ENCODE measurements at regions not wholly inside any gene's neighbourhood (a gene's known extent, or its start where the extent isn't known, plus 50 kb on each side); places are given as distances from the start of the nearest gene placed in this dataset.

DNA sequence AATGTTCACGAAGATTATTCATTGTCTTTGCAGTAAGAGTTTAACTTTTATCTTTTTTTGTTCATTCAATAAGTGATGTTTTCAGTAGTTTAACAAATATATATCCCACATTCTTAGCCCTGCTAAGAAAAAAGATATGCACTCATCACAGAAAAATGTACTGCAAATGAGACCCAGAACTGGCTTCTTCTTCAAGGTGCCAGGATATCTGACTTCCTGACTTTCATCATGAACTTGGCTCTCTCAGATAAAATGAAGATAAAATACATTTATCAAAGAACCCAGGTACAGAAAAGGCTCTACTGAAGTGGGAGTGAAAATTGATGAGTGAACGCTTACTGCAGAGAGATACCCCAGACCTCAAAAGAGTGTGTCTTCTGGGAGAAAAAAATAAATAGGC, 177.8 kb upstream of the DKK2 start:
- Histone ChIP-seq H3K9me3 (no peaks in the 10 kb centered on the region), H3K4me1 (no peaks in the 10 kb centered on the region), H3K27me3 (ENCODE audit: low read depth) (no peaks in the 10 kb centered on the region), H3K36me3 (replicated peaks) (no peaks in the 10 kb centered on the region), H3K4me3 (no peak overlapping the region)
- DNase-seq (ENCODE audit: low spot score in 2 of 2): no peak
- in situ Hi-C loops (cut with MboI; ENCODE audit: low sequenced_read_pairs): no loop called here

DNA sequence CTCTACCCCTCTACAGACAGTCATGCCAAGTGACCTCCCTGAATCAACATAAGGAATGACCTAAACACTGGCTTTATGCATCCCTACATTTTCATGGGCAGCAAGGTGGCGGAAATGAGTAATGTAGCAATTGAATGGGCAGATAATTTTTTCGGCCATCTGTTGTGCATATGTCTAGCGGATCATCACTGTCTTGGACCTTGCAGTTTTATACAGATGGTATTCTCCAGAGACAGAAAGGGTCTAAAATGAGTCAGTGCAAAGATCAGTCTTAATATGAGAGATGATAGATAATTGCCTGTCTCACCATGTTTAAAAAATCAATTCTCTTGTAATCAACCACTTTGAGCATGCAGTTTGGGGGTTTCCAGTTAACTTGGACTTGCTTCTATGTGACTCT, 177.3 kb upstream of the DKK2 start:
- H3K36me3 ChIP-seq (replicated peaks): no peaks in the 10 kb centered on the region
- no peak overlapping the region for H3K4me3 ChIP-seq
- no peaks in the 10 kb centered on the region for H3K4me1 ChIP-seq
- no peaks in the 10 kb centered on the region for H3K27me3 ChIP-seq (ENCODE audit: low read depth)
- in situ Hi-C loops (cut with MboI; ENCODE audit: low sequenced_read_pairs): no loop called here
- no peaks in the 10 kb centered on the region for H3K9me3 ChIP-seq
- DNase-seq (ENCODE audit: low spot score in 2 of 2): no peak

DNA sequence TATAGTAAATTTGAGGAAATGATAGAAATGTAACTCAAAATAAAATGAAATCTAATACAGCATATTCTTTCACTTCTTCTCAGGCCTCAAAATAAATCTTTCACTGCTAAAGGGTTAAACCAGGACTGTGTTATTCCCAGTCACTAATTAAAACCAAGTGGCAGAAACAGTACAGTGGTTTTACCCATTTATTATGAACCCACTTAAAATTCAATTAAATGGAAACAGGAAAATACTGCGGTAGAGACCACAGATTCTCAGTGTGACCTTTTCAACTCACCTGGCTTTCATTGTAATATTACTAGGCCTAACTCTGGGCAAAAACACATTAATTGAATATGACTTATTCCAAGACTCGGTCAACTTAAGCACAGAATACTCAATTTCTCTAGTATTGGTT, 176.5 kb upstream of the DKK2 start:
- DNase-seq (ENCODE audit: low spot score in 2 of 2): no peak
- H3K9me3 ChIP-seq: no peaks in the 10 kb centered on the region
- H3K27me3 ChIP-seq (ENCODE audit: low read depth): no peaks in the 10 kb centered on the region
- no peaks in the 10 kb centered on the region for H3K4me1 ChIP-seq
- no peaks in the 10 kb centered on the region for H3K36me3 ChIP-seq (replicated peaks)
- no peak overlapping the region for H3K4me3 ChIP-seq
- in situ Hi-C loops (cut with MboI; ENCODE audit: low sequenced_read_pairs): no loop called here

DNA sequence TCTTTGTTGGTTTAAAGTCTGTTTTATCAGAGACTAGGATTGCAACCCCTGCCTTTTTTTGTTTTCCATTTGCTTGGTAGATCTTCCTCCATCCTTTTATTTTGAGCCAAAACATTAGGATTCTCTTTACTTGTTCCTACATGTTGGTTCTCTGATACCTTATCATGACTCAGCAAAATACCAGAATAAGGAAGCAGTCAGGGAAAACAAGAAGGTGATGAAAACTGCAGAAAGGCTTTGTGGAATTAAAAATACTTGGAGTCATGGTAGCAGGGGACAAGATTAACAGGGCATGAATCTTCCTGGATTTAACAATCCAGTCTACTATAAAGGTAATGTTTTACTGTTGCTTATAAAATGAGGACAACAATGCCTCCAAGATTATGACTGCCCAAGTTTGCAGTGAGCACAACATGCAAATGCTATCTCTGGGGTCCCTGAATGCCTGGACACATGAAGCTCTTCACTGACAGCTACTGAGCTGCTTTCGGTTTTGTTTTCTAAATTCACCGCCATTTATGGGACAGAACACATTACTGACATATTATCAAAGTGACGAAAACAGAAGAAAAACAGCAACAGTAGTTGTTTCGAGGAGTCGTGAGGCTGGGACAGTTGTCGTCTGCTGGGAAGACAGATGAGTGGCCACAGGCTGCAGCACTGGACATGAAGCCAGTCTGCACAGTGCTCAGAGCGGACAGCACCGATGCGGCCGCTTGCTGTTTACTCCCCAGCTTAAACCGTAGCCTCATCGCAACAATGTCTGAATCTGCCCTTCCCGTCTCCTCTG, 174.5 kb upstream of the DKK2 start:
- H3K9me3 ChIP-seq: no peaks in the 10 kb centered on the region
- in situ Hi-C loops (cut with MboI; ENCODE audit: low sequenced_read_pairs): no loop called here
- no peak overlapping the region for H3K4me3 ChIP-seq
- H3K4me1 ChIP-seq: no peaks in the 10 kb centered on the region
- no peaks in the 10 kb centered on the region for H3K36me3 ChIP-seq (replicated peaks)
- no peak for DNase-seq (ENCODE audit: low spot score in 2 of 2)
- no peaks in the 10 kb centered on the region for H3K27me3 ChIP-seq (ENCODE audit: low read depth)

DNA sequence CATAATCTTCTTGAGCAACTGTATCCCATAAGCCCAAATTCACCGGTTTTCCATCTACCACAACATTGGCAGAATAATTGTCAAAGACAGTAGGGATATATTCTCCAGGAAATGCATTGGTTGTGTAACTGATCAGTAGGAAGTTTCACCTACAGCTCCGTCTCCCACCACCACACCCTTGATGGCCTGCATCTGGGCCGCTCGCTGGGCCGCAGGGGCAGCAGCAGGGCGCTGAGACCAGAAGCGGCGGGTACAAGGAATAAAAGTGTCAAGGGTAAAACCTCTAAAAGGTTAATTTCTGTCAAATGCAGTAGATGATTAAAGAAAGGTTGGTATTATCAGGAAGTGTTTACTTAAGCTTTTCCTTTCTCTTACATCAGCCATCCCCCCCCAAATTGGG, 167.6 kb upstream of the DKK2 start:
- in situ Hi-C loops (cut with MboI; ENCODE audit: low sequenced_read_pairs): no loop called here
- Histone ChIP-seq H3K4me3 (no peak overlapping the region), H3K4me1 (no peaks in the 10 kb centered on the region), H3K9me3 (no peaks in the 10 kb centered on the region), H3K36me3 (replicated peaks) (no peaks in the 10 kb centered on the region), H3K27me3 (ENCODE audit: low read depth) (no peaks in the 10 kb centered on the region)
- no peak for DNase-seq (ENCODE audit: low spot score in 2 of 2)

DNA sequence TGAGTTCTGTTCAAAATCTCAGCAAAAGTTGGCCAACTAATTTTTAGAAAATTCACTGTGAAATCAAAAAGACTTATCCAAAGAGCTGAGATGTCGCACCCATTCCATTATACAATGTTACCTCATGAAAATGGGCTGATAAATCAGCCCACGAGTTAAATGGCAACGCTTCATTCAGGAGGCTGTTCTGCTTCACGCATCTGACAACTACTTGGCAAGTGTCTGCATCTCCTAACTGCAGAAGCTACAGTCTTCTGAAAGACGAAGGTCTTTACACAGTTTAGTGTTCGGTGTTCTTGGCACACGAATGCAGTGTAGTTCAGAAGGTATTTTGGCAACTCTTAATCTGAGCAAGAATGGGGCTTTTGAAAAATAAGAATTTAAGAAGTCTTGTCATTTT, 166.6 kb upstream of the DKK2 start:
- Histone ChIP-seq H3K36me3 (replicated peaks) (no peaks in the 10 kb centered on the region), H3K9me3 (no peaks in the 10 kb centered on the region), H3K4me3 (no peak overlapping the region), H3K27me3 (ENCODE audit: low read depth) (no peaks in the 10 kb centered on the region), H3K4me1 (no peaks in the 10 kb centered on the region)
- in situ Hi-C loops (cut with MboI; ENCODE audit: low sequenced_read_pairs): no loop called here
- no peak for DNase-seq (ENCODE audit: low spot score in 2 of 2)

DNA sequence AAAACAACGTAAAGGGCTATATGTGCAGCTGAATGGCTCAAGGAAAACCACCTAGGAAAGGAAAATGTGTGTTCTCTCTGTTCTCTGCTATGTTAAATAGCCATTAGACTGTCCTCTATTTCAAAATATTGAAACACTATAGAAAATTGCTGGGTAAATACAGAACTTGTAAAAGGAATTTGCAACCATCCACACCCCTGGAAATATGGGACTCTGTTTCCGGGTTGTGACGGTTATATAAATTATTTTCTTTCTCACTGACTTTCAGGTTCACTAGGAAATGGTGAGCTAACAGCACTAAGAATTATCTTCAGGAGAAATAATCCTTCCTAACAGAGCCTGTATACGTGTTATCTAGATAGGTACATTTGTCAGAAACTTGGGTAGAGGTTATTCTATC, 161.0 kb upstream of the DKK2 start:
- no peak for DNase-seq (ENCODE audit: low spot score in 2 of 2)
- Histone ChIP-seq H3K4me3 (no peak overlapping the region), H3K27me3 (ENCODE audit: low read depth) (0 out of 2 replicates have a peak, but pooled peaks cover 2% of the 10 kb centered on the region), H3K9me3 (no peaks in the 10 kb centered on the region), H3K36me3 (replicated peaks) (no peaks in the 10 kb centered on the region), H3K4me1 (no peaks in the 10 kb centered on the region)
- in situ Hi-C loops (cut with MboI; ENCODE audit: low sequenced_read_pairs): no loop called here

DNA sequence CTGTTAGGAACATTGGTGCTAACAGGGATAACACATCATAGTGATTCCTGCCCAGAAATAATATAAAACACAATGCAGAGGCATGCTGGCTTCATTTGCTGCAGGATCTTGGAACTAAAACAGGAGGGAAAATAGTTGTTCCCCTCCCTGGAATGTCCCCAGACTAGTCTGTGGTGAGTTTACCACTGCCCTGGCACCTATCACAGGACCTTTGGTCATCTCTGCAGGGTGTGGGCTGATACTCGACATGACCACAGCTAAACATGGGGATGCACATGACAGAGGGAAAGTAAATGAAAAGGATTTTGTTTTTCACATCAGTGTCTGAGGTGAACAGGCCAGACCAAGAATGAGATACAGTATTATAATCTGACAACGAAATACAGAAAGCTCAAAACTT, 160.2 kb upstream of the DKK2 start:
- Histone ChIP-seq H3K36me3 (replicated peaks) (no peaks in the 10 kb centered on the region), H3K9me3 (no peaks in the 10 kb centered on the region), H3K4me3 (no peak overlapping the region), H3K27me3 (ENCODE audit: low read depth) (0 out of 2 replicates have a peak, but pooled peaks cover 2% of the 10 kb centered on the region), H3K4me1 (no peaks in the 10 kb centered on the region)
- in situ Hi-C loops (cut with MboI; ENCODE audit: low sequenced_read_pairs): no loop called here
- no peak for DNase-seq (ENCODE audit: low spot score in 2 of 2)

DNA sequence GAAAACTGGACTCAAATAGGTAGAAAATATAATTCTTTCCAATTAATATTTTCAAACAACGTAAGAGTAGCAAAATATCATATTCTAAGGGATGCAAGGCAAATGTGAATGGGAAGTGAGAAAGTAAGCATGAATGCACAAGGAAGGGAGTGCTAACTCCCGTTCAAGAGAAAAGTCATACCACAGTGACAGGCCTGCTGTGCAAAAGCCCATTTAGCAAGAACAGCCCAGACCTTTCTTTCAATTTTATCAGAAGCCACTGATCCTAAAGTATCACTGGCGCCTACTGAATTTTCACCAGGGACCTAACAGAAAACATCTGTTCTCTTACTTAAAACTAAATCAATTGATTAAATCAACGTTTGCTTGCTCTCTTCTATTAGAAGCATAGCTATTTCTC, 157.9 kb upstream of the DKK2 start:
- Histone ChIP-seq H3K27me3 (ENCODE audit: low read depth) (0 out of 2 replicates have a peak, but pooled peaks cover 2% of the 10 kb centered on the region), H3K4me3 (no peak overlapping the region), H3K36me3 (replicated peaks) (no peaks in the 10 kb centered on the region), H3K4me1 (no peaks in the 10 kb centered on the region), H3K9me3 (no peaks in the 10 kb centered on the region)
- in situ Hi-C loops (cut with MboI; ENCODE audit: low sequenced_read_pairs): no loop called here
- DNase-seq (ENCODE audit: low spot score in 2 of 2): no peak

DNA sequence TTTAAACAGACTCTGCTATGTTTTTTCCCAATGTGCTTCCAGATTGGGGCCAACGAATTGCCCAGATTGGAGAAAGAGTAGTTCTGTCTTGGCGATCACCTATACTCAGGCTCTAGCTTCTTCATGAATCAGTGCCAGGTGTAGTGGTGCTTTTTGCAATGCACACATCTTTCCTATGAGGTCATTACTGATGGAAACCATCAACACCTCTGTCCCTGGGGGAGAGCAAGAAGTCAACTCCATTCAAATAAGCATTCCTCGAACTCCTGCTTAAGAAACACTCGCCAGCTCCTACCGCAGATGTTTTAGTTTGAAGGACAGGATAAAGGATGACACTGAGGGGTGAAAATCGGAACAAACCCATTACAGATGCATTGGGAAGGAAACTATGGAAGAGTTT, 156.5 kb upstream of the DKK2 start:
- H3K9me3 ChIP-seq: no peaks in the 10 kb centered on the region
- H3K4me1 ChIP-seq: no peaks in the 10 kb centered on the region
- in situ Hi-C loops (cut with MboI; ENCODE audit: low sequenced_read_pairs): no loop called here
- peaks cover 2% of the 10 kb centered on the region; the same call in 1 of the 2 replicates for H3K27me3 ChIP-seq (ENCODE audit: low read depth)
- no peak overlapping the region for H3K4me3 ChIP-seq
- H3K36me3 ChIP-seq (replicated peaks): no peaks in the 10 kb centered on the region
- no peak for DNase-seq (ENCODE audit: low spot score in 2 of 2)

DNA sequence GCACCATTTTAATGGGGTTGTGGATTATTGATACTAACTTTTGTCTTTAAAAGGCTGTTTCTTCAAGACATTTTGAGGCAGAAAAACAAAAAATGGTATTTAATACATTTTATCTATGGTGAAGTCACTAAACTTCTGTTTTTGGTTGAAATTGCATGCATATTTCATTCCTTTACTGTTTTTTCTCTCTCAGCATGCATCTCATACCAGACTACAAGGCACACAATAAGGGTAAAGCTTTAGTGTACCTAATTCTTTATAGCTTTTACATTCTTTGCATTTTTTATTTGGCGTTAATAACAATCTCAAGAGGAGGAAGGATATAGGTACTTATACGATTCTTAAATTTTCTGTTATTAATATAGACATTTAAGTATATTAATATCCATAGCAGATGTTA, 151.0 kb upstream of the DKK2 start:
- Histone ChIP-seq H3K9me3 (no peaks in the 10 kb centered on the region), H3K4me3 (no peak overlapping the region), H3K4me1 (no peaks in the 10 kb centered on the region), H3K27me3 (ENCODE audit: low read depth) (peaks cover 14% of the 10 kb centered on the region), H3K36me3 (replicated peaks) (no peaks in the 10 kb centered on the region)
- in situ Hi-C loops (cut with MboI; ENCODE audit: low sequenced_read_pairs): no loop called here
- no peak for DNase-seq (ENCODE audit: low spot score in 2 of 2)

DNA sequence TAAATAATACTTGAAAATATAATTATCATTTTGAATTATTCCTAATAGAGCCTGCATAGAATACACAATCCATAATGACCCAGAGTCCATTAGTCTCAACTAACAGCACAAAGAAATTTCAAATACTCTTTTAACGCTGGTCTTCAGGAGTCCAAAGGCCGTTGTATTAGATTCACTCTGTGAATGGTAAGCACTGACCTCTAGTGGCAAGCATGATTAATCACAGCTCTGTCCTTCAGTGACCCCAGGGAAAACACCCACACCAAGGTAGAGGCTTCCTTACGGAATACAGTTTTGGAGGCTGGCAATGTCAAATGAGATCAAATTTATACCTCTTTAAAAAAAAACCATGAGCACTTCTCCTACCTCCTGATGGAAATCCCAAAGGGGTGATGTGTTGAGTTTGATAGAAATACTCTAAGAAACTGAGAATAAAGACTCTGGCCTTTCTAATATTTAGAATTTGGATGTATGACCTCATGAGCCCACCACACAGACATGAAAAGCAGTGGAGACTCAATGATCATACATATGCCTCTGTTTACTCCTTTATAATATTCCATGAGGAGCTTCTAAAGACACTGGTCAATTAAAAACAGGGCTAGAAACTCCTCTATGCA, 147.2 kb upstream of the DKK2 start:
- Histone ChIP-seq H3K4me3 (no peak overlapping the region), H3K27me3 (ENCODE audit: low read depth) (peaks cover 14% of the 10 kb centered on the region), H3K4me1 (no peaks in the 10 kb centered on the region), H3K9me3 (no peaks in the 10 kb centered on the region), H3K36me3 (replicated peaks) (no peaks in the 10 kb centered on the region)
- DNase-seq (ENCODE audit: low spot score in 2 of 2): peak; percentile 38 to 51
- in situ Hi-C loops (cut with MboI; ENCODE audit: low sequenced_read_pairs): no loop called here

DNA sequence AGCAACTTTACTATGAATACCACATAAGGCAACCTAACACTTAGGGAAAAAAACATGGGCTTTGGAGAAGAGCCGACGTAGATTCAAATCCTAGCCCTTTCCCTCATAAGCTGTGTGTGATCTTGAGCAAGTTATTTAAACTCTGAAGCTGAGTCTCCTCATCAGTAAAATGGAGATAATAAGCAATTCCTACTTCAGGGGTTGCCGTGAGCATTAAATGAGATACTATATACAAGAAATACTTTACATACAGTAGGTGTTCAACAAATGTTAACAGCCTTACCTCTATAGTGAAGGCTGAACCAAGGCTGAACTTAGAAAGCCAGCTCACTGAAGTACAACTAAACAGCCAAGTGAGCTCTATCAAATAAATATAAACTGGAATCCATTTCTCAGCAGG, 146.2 kb upstream of the DKK2 start:
- Histone ChIP-seq H3K4me1 (no peaks in the 10 kb centered on the region), H3K36me3 (replicated peaks) (no peaks in the 10 kb centered on the region), H3K27me3 (ENCODE audit: low read depth) (peaks cover 14% of the 10 kb centered on the region), H3K4me3 (no peak overlapping the region), H3K9me3 (no peaks in the 10 kb centered on the region)
- in situ Hi-C loops (cut with MboI; ENCODE audit: low sequenced_read_pairs): no loop called here
- DNase-seq (ENCODE audit: low spot score in 2 of 2): no peak

DNA sequence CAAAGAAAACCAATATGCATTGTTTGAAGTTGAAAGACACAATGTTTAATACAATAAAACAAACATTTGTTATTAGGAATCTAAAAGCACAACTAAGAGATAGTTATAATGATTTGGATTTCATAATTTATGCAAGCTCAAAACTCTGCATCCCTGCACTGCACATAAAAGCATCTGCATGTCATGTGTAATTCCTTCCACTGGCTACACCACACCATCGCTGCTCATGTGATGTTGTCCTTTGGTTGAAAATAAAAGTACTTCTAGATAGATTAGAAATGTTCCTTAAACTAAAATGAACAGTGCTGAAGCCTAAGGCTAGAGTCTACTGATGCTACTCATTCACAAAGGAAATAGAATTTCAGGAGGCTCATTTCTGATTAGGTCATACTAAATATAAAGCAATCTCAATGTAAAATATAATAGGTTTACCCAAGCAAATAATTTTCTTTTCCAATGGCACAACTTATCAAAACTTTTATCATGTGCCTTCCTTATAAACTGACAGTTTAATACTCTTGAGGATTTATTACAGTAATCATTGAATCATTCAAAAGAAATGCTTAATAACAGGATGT, 130.8 kb upstream of the DKK2 start:
- H3K9me3 ChIP-seq: no peaks in the 10 kb centered on the region
- H3K4me1 ChIP-seq: no peaks in the 10 kb centered on the region
- H3K27me3 ChIP-seq (ENCODE audit: low read depth): no peaks in the 10 kb centered on the region
- no peaks in the 10 kb centered on the region for H3K36me3 ChIP-seq (replicated peaks)
- in situ Hi-C loops (cut with MboI; ENCODE audit: low sequenced_read_pairs): no loop called here
- no peak overlapping the region for H3K4me3 ChIP-seq
- no peak for DNase-seq (ENCODE audit: low spot score in 2 of 2)
